Sigmoid colon (tissue), 4 donors: ENCODE measurements at regions not wholly inside any gene's neighbourhood (a gene's known extent, or its start where the extent isn't known, plus 50 kb on each side); places are given as distances from the start of the nearest gene placed in this dataset.

Source experiments
- CTCF ChIP-seq, 4 experiments: fragments of 450-650 bp in 3 of 4; fragments of 200-600 bp in 1 of 4; IDR thresholded peaks; one replicate each; pipeline ENCODE4 v1.5.1; 2016 to 2019; ENCODE audit warnings: antibody characterized with exemption in 4 of 4, mild to moderate bottlenecking in 3 of 4, moderate library complexity in 2 of 4
- POLR2AphosphoS5 ChIP-seq, 4 donors: sonication (generic); formaldehyde crosslinking; IDR thresholded peaks; one replicate each; pipeline ENCODE4 v1.6.1; 2017; ENCODE audit warnings: antibody characterized with exemption in 4 of 4

GRCh38 chr9:26220367-26220766 lies 542.1 kb upstream of the TUSC1 start:
- TF ChIP-seq CTCF (IDR thresholded peaks at IDR 0.05) (no peak), POLR2AphosphoS5 (IDR thresholded peaks at IDR 0.05) (no peak)
